ENCODE measurements at regions not wholly inside any gene's neighbourhood (a gene's known extent, or its start where the extent isn't known, plus 50 kb on each side); places are given as distances from the start of the nearest gene placed in this dataset.

DNA sequence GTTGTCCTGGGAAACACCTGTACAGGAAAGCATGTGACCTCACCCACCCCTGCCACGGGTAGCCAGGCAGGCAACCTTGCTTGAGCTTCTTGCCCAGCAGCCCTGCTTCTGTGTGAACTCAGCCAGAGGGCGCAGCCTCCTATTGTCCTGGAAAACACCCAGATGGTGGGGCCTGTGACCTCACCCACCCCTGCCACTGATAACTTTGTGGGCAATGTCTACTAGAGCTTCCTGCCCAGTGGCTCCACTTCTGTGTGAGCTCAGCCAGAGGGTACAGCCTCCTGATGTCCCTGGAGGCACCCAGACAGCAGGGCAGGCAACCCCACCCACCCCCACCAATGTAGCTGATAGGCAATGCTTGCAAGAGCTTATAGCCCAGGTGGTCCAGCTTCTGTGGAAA is 146.3 kb downstream of the DTHD1 start:
- ChIA-PET POLR2A (no interaction called here), CTCF (no interaction called here)
- Histone ChIP-seq H3K36me3 (ENCODE audit: control insufficient read depth in 2 of 2, insufficient read depth in 1 of 2, low read length in 2 of 2) (no peaks in the 10 kb centered on the region), H3K9me3 (ENCODE audit: control insufficient read depth, insufficient read depth, low read depth, low read length) (no peaks in the 10 kb centered on the region), H3K27ac (ENCODE audit: extremely low read depth, low read depth, low read length) (no peak overlapping the region), H3K4me1 (ENCODE audit: control insufficient read depth, insufficient read depth, low read length) (no peaks in the 10 kb centered on the region), H3K4me3 (ENCODE audit: low read depth, low read length) (no peak overlapping the region)
- TF ChIP-seq ZNF555 (tag by site-specific recombination; conservative IDR thresholded peaks at IDR 0.05) (no peak), IKZF3 (tag by site-specific recombination; IDR thresholded peaks at IDR 0.05) (no peak), OVOL3 (tag by site-specific recombination; IDR thresholded peaks at IDR 0.05) (no peak), SCRT1 (tag by site-specific recombination; IDR thresholded peaks at IDR 0.05; ENCODE audit: borderline replicate concordance) (no peak), ZNF701 (tag by site-specific recombination; IDR thresholded peaks at IDR 0.05) (no peak), FEZF1 (tag by site-specific recombination; IDR thresholded peaks at IDR 0.05) (no peak), ZBTB17 (tag by site-specific recombination; IDR thresholded peaks at IDR 0.05) (no peak)
- TF ChIP-seq, protein P1, sequence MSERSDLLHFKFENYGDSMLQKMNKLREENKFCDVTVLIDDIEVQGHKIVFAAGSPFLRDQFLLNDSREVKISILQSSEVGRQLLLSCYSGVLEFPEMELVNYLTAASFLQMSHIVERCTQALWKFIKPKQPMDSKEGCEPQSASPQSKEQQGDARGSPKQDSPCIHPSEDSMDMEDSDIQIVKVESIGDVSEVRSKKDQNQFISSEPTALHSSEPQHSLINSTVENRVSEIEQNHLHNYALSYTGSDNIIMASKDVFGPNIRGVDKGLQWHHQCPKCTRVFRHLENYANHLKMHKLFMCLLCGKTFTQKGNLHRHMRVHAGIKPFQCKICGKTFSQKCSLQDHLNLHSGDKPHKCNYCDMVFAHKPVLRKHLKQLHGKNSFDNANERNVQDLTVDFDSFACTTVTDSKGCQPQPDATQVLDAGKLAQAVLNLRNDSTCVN (tag by site-specific recombination; optimal IDR thresholded peaks at IDR 0.05): no peak
- TF ChIP-seq, protein P2, sequence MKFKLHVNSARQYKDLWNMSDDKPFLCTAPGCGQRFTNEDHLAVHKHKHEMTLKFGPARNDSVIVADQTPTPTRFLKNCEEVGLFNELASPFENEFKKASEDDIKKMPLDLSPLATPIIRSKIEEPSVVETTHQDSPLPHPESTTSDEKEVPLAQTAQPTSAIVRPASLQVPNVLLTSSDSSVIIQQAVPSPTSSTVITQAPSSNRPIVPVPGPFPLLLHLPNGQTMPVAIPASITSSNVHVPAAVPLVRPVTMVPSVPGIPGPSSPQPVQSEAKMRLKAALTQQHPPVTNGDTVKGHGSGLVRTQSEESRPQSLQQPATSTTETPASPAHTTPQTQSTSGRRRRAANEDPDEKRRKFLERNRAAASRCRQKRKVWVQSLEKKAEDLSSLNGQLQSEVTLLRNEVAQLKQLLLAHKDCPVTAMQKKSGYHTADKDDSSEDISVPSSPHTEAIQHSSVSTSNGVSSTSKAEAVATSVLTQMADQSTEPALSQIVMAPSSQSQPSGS (tag by site-specific recombination; IDR thresholded peaks at IDR 0.05; ENCODE audit: low read depth): no peak
- TF ChIP-seq, protein P3, sequence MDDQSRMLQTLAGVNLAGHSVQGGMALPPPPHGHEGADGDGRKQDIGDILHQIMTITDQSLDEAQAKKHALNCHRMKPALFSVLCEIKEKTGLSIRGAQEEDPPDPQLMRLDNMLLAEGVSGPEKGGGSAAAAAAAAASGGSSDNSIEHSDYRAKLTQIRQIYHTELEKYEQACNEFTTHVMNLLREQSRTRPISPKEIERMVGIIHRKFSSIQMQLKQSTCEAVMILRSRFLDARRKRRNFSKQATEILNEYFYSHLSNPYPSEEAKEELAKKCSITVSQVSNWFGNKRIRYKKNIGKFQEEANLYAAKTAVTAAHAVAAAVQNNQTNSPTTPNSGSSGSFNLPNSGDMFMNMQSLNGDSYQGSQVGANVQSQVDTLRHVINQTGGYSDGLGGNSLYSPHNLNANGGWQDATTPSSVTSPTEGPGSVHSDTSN (CRISPR knock-in tag; IDR thresholded peaks at IDR 0.05): no peak
- TF ChIP-seq, protein P4, sequence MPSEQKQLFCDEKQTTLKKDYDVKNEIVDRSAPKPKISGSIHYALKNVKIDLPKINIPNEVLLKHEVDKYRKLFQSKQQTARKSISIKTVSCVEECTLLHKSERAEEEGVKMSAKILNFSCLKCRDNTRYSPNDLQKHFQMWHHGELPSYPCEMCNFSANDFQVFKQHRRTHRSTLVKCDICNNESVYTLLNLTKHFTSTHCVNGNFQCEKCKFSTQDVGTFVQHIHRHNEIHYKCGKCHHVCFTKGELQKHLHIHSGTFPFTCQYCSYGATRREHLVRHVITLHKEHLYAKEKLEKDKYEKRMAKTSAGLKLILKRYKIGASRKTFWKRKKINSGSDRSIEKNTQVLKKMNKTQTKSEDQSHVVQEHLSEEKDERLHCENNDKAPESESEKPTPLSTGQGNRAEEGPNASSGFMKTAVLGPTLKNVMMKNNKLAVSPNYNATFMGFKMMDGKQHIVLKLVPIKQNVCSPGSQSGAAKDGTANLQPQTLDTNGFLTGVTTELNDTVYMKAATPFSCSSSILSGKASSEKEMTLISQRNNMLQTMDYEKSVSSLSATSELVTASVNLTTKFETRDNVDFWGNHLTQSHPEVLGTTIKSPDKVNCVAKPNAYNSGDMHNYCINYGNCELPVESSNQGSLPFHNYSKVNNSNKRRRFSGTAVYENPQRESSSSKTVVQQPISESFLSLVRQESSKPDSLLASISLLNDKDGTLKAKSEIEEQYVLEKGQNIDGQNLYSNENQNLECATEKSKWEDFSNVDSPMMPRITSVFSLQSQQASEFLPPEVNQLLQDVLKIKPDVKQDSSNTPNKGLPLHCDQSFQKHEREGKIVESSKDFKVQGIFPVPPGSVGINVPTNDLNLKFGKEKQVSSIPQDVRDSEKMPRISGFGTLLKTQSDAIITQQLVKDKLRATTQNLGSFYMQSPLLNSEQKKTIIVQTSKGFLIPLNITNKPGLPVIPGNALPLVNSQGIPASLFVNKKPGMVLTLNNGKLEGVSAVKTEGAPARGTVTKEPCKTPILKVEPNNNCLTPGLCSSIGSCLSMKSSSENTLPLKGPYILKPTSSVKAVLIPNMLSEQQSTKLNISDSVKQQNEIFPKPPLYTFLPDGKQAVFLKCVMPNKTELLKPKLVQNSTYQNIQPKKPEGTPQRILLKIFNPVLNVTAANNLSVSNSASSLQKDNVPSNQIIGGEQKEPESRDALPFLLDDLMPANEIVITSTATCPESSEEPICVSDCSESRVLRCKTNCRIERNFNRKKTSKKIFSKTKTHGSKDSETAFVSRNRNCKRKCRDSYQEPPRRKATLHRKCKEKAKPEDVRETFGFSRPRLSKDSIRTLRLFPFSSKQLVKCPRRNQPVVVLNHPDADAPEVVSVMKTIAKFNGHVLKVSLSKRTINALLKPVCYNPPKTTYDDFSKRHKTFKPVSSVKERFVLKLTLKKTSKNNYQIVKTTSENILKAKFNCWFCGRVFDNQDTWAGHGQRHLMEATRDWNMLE (tag by site-specific recombination; conservative IDR thresholded peaks at IDR 0.05; ENCODE audit: low read depth): no peak

DNA sequence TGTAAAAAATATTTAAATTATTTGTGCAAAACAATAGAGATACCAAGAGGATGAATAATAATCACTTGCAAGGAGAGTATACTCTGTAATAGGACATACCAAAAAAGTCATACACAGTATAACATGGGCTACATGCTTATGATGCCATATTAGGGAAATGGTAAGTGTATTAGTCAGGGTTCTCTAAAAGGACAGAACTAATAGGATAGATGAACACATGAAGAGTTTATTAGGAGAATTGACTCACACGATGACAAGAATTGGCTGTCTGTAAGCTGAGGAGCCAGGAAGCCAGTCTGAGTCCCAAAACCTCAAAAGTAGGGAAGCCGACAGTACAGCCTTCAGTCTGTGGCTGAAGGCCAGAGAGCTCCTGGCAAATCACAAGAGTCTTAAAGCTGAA is 151.2 kb downstream of the DTHD1 start:
- ChIA-PET POLR2A (no interaction called here), CTCF (no interaction called here)
- Histone ChIP-seq H3K9me3 (ENCODE audit: control insufficient read depth, insufficient read depth, low read depth, low read length) (no peaks in the 10 kb centered on the region), H3K4me3 (ENCODE audit: low read depth, low read length) (no peak overlapping the region), H3K4me1 (ENCODE audit: control insufficient read depth, insufficient read depth, low read length) (no peaks in the 10 kb centered on the region), H3K27ac (ENCODE audit: extremely low read depth, low read depth, low read length) (no peak overlapping the region), H3K36me3 (ENCODE audit: control insufficient read depth in 2 of 2, insufficient read depth in 1 of 2, low read length in 2 of 2) (no peaks in the 10 kb centered on the region)
- TF ChIP-seq ZNF138 (tag by site-specific recombination; IDR thresholded peaks at IDR 0.05; ENCODE audit: borderline replicate concordance): no peak
- no peak for TF ChIP-seq ZNF621 (tag by site-specific recombination; IDR thresholded peaks at IDR 0.05)
- TF ChIP-seq ZNF48 (tag by site-specific recombination; IDR thresholded peaks at IDR 0.05): no peak
- TF ChIP-seq IKZF3 (tag by site-specific recombination; IDR thresholded peaks at IDR 0.05): no peak
- no peak for TF ChIP-seq ZNF561 (tag by site-specific recombination; IDR thresholded peaks at IDR 0.05; ENCODE audit: borderline replicate concordance)
- TF ChIP-seq ZNF707 (tag by site-specific recombination; IDR thresholded peaks at IDR 0.05): no peak
- TF ChIP-seq ZNF747 (tag by site-specific recombination; IDR thresholded peaks at IDR 0.05): no peak
- no peak for TF ChIP-seq ZNF76 (tag by site-specific recombination; IDR thresholded peaks at IDR 0.05; ENCODE audit: borderline replicate concordance, low read depth)
- TF ChIP-seq ZNF223 (tag by site-specific recombination; IDR thresholded peaks at IDR 0.05): no peak

All from HEK293 (cell line).